Lung (tissue), 11 donors: ENCODE measurements at regions not wholly inside any gene's neighbourhood (a gene's known extent, or its start where the extent isn't known, plus 50 kb on each side); places are given as distances from the start of the nearest gene placed in this dataset.

Source experiments
- ATAC-seq: fragments of 200-7000 bp; cut with Tn5 transposase; one replicate; pipeline ENCODE4 v1.9.1; 2020; ENCODE audit warnings: moderate number of reproducible peaks; ENCODE audit not compliant: insufficient read depth, low FRiP score
- DNase-seq, 3 donors: peaks; one replicate each; pipeline ENCODE4 v3.0.0-alpha.2; 2013 to 2017
- H3K27ac ChIP-seq, 2 donors: one replicate each; pipeline ENCODE4 v1.5.1; 2013; ENCODE audit warnings: mild to moderate bottlenecking in 2 of 2, moderate library complexity in 2 of 2, control low read depth in 1 of 2, inconsistent platforms in 1 of 2, low read depth in 1 of 2, low read length in 1 of 2
- H3K27me3 ChIP-seq, 3 donors: one replicate each; pipeline ENCODE4 v1.5.1; 2013; ENCODE audit warnings: low read length in 2 of 3; ENCODE audit not compliant: control insufficient read depth in 3 of 3, insufficient read depth in 3 of 3
- H3K36me3 ChIP-seq, 4 donors: one replicate each; pipeline ENCODE4 v1.5.1; 2013; ENCODE audit warnings: low read length in 4 of 4, mild to moderate bottlenecking in 1 of 4, moderate library complexity in 1 of 4; ENCODE audit not compliant: control insufficient read depth in 4 of 4, insufficient read depth in 4 of 4
- H3K4me1 ChIP-seq, 5 donors: one replicate each; pipeline ENCODE4 v1.5.1; 2013; ENCODE audit warnings: low read length in 5 of 5, mild to moderate bottlenecking in 2 of 5, moderate library complexity in 1 of 5; ENCODE audit not compliant: control insufficient read depth in 5 of 5, insufficient read depth in 5 of 5
- H3K4me3 ChIP-seq: one replicate; pipeline ENCODE4 v1.5.1; 2013; ENCODE audit warnings: mild to moderate bottlenecking, control low read depth, moderate library complexity
- H3K9ac ChIP-seq, 2 donors: one replicate each; pipeline ENCODE4 v1.5.1; 2013; ENCODE audit warnings: low read length in 2 of 2, control low read depth in 1 of 2; ENCODE audit not compliant: insufficient read depth in 1 of 2
- H3K9me3 ChIP-seq, 4 donors: one replicate each; pipeline ENCODE4 v1.5.1; 2013; ENCODE audit warnings: low read length in 3 of 4, mild to moderate bottlenecking in 1 of 4, moderate library complexity in 1 of 4; ENCODE audit not compliant: control insufficient read depth in 4 of 4, insufficient read depth in 3 of 4
- CTCF ChIP-seq: IDR thresholded peaks from 2 replicates; pipeline ENCODE4 v1.5.1; 2012; ENCODE audit warnings: mild to moderate bottlenecking; ENCODE audit errors: control extremely low read depth, extremely low read depth
- WGBS, 2 donors: extraction: QIAGEN DNeasy Blood & Tissue Kit; methylation state at CpG; one replicate each; pipeline ENCODE4 v1.1.7; 2013; 5-methylcytosine and 5-hydroxymethylcytosine counted together
- donor health status: control.
- donor health status: control.
- donor health status: Bipolar disorder and iron deficiency.
- donor health status: healthy.
- donor health status: DM: yes; HTN: yes; CAD: no.

- 74 to 76% methylated on average over 1 of the region's 1 CpG for WGBS, 2 donors
- Histone ChIP-seq H3K27ac (no peak overlapping the region), H3K27me3 (no peaks in the 10 kb centered on the region), H3K9ac (no peak overlapping the region), H3K4me3 (no peak overlapping the region), H3K36me3 (no peaks in the 10 kb centered on the region), H3K4me1 (peaks cover 0 to 1% (median 0%) of the 10 kb centered on the region in 5 donors), H3K9me3 (peaks cover 0 to 2% (median 0%) of the 10 kb centered on the region in 4 donors)
- DNase-seq, result peak in 1 of 3 donors; percentile 6
- no peak for TF ChIP-seq CTCF
- no peak for ATAC-seq
Observed at GRCh38 chr7:49346195-49346899, 422.0 kb downstream of the CDC14C start.

GRCh38 chr7:49367072-49367471 is 406.4 kb upstream of the VWC2 start:
- TF ChIP-seq CTCF, result no peak
- no peak for ATAC-seq
- no peaks in the 10 kb centered on the region for H3K27me3 ChIP-seq
- H3K9ac ChIP-seq, result no peak overlapping the region
- no peaks in the 10 kb centered on the region for H3K36me3 ChIP-seq
- WGBS, 2 donors, result 55 to 76% methylated on average over 2 of the region's 2 CpGs
- no peaks in the 10 kb centered on the region for H3K9me3 ChIP-seq
- no peak for DNase-seq
- H3K4me3 ChIP-seq, result no peak overlapping the region
- H3K4me1 ChIP-seq, result no peaks in the 10 kb centered on the region
- H3K27ac ChIP-seq, result no peak overlapping the region

- WGBS, 2 donors, result 65 to 74% methylated on average over 1 of the region's 1 CpG
- TF ChIP-seq CTCF, result no peak
Observed at GRCh38 chr7:49371771-49372170, 401.7 kb upstream of the VWC2 start.

More at GRCh38 chr7:49371771-49372170, 401.7 kb upstream of the VWC2 start:
- DNase-seq (no peak), ATAC-seq (no peak)
- no peak overlapping the region for H3K27ac ChIP-seq
- no peaks in the 10 kb centered on the region for H3K27me3 ChIP-seq
- no peak overlapping the region for H3K9ac ChIP-seq
- H3K4me3 ChIP-seq, result no peak overlapping the region
- no peaks in the 10 kb centered on the region for H3K4me1 ChIP-seq
- H3K36me3 ChIP-seq, result no peaks in the 10 kb centered on the region
- peaks cover 0 to 2% (median 0%) of the 10 kb centered on the region in 4 donors for H3K9me3 ChIP-seq
